DND-41 (cell line): ENCODE measurements at regions not wholly inside any gene's neighbourhood (a gene's known extent, or its start where the extent isn't known, plus 50 kb on each side); places are given as distances from the start of the nearest gene placed in this dataset.

ENCODE experiments used
- ATAC-seq: fragments of 200-7000 bp; cut with Tn5 transposase; 3 replicates; pipeline ENCODE4 v1.9.1; 2021; ENCODE audit warnings: low read depth; ENCODE audit not compliant: insufficient read depth
- DNase-seq: peaks from one replicate; pipeline ENCODE4 v3.0.0-alpha.2; 2020
- H2AFZ ChIP-seq: 2 replicates; pipeline ENCODE4 v1.6.0; 2012; ENCODE audit warnings: low read depth, low read length
- H3K27ac ChIP-seq: 2 replicates; pipeline ENCODE4 v1.5.1; 2012; ENCODE audit warnings: low read length, inconsistent platforms
- H3K27me3 ChIP-seq: fragments of 200-600 bp; sonication (generic); 2 replicates; pipeline ENCODE4 v1.6.0; 2012; ENCODE audit warnings: low read length, mild to moderate bottlenecking, inconsistent platforms; ENCODE audit not compliant: insufficient read depth, poor library complexity
- H3K36me3 ChIP-seq: 2 replicates; pipeline ENCODE4 v1.5.1; 2012; ENCODE audit warnings: low read length, inconsistent platforms; ENCODE audit not compliant: insufficient read depth
- H3K4me1 ChIP-seq: 2 replicates; pipeline ENCODE4 v1.5.1; 2012; ENCODE audit warnings: mild to moderate bottlenecking, low read length; ENCODE audit not compliant: insufficient read depth
- H3K4me2 ChIP-seq: 2 replicates; pipeline ENCODE4 v1.6.0; 2012; ENCODE audit warnings: mild to moderate bottlenecking, moderate library complexity, low read length, inconsistent platforms; ENCODE audit not compliant: insufficient read depth
- H3K4me3 ChIP-seq, 2 experiments: fragments of 200-600 bp in 1 of 2; shearing (Covaris generic) in 1 of 2; 2 replicates each; pipeline ENCODE4 v1.5.1; 2012 to 2016; ENCODE audit warnings: inconsistent platforms in 2 of 2, low read length in 2 of 2, mild to moderate bottlenecking in 2 of 2, low read depth in 1 of 2, moderate library complexity in 1 of 2
- H3K79me2 ChIP-seq: 2 replicates; pipeline ENCODE4 v1.6.0; 2012; ENCODE audit warnings: low read length, inconsistent platforms; ENCODE audit not compliant: insufficient read depth
- H3K9ac ChIP-seq: 2 replicates; pipeline ENCODE4 v1.6.0; 2012; ENCODE audit warnings: low read depth, mild to moderate bottlenecking, inconsistent platforms, low read length, moderate library complexity
- H3K9me3 ChIP-seq: 2 replicates; pipeline ENCODE4 v1.5.1; 2012; ENCODE audit warnings: low read length, moderate library complexity, mild to moderate bottlenecking, inconsistent platforms; ENCODE audit not compliant: insufficient read depth, severe bottlenecking
- H4K20me1 ChIP-seq: 2 replicates; pipeline ENCODE4 v1.6.0; 2012; ENCODE audit warnings: low read length; ENCODE audit not compliant: insufficient read depth
- CTCF ChIP-seq: IDR thresholded peaks from 2 replicates; pipeline ENCODE4 v1.5.1; 2012; ENCODE audit warnings: borderline replicate concordance, low read length, moderate library complexity, mild to moderate bottlenecking; ENCODE audit not compliant: poor library complexity, severe bottlenecking; ENCODE audit errors: extremely low read depth
- EZH2 ChIP-seq: IDR thresholded peaks from 3 replicates; pipeline ENCODE4 v1.6.1; 2012; ENCODE audit warnings: borderline replicate concordance, low read depth, mild to moderate bottlenecking, moderate library complexity, low read length, inconsistent platforms; ENCODE audit not compliant: severe bottlenecking

GRCh38 chr4:66662620-66663019 is 882.7 kb downstream of the CENPC start:
- Histone ChIP-seq H3K4me2 (no peak overlapping the region), H2AFZ (no peak overlapping the region), H3K4me3 (no peak overlapping the region), H4K20me1 (no peaks in the 10 kb centered on the region), H3K79me2 (no peaks in the 10 kb centered on the region), H3K9ac (no peak overlapping the region), H3K9me3 (no peaks in the 10 kb centered on the region), H3K4me1 (peaks cover 17% of the 10 kb centered on the region), H3K27me3 (no peaks in the 10 kb centered on the region), H3K27ac (no peak overlapping the region), H3K36me3 (no peaks in the 10 kb centered on the region)
- DNase-seq (no peak), ATAC-seq (no peak)
- TF ChIP-seq EZH2 (no peak), CTCF (no peak)

- Histone ChIP-seq H3K4me1 (no peaks in the 10 kb centered on the region), H4K20me1 (no peaks in the 10 kb centered on the region), H3K27me3 (no peaks in the 10 kb centered on the region), H2AFZ (no peak overlapping the region), H3K36me3 (no peaks in the 10 kb centered on the region), H3K9me3 (no peaks in the 10 kb centered on the region), H3K4me2 (no peak overlapping the region), H3K4me3 (no peak overlapping the region), H3K27ac (no peak overlapping the region), H3K79me2 (no peaks in the 10 kb centered on the region), H3K9ac (no peak overlapping the region)
- ATAC-seq = no peak
- TF ChIP-seq CTCF = no peak
- no peak for TF ChIP-seq EZH2
- DNase-seq = no peak
Measured at GRCh38 chr4:66658809-66659208, 886.5 kb downstream of the CENPC start.

- Histone ChIP-seq H3K4me2 (no peak overlapping the region), H3K79me2 (no peaks in the 10 kb centered on the region), H3K9ac (no peak overlapping the region), H2AFZ (no peak overlapping the region), H3K4me3 (no peak overlapping the region), H3K36me3 (no peaks in the 10 kb centered on the region), H3K27me3 (no peaks in the 10 kb centered on the region), H3K27ac (no peak overlapping the region), H3K4me1 (no peaks in the 10 kb centered on the region), H3K9me3 (peaks cover 11% of the 10 kb centered on the region), H4K20me1 (no peaks in the 10 kb centered on the region)
- DNase-seq = no peak
- no peak for ATAC-seq
- TF ChIP-seq CTCF (no peak), EZH2 (no peak)
Measured at GRCh38 chr4:66655505-66655904, 889.8 kb downstream of the CENPC start.

- H3K9ac ChIP-seq = no peak overlapping the region
- TF ChIP-seq EZH2 (no peak), CTCF (no peak)
- peaks cover 11% of the 10 kb centered on the region for H3K9me3 ChIP-seq
- no peaks in the 10 kb centered on the region for H3K79me2 ChIP-seq
- H3K4me3 ChIP-seq = no peak overlapping the region
- no peaks in the 10 kb centered on the region for H3K4me1 ChIP-seq
- no peak overlapping the region for H3K27ac ChIP-seq
- H3K36me3 ChIP-seq = no peaks in the 10 kb centered on the region
- no peaks in the 10 kb centered on the region for H4K20me1 ChIP-seq
- H3K27me3 ChIP-seq = no peaks in the 10 kb centered on the region
- DNase-seq = no peak
- no peak overlapping the region for H3K4me2 ChIP-seq
- no peak for ATAC-seq
- no peak overlapping the region for H2AFZ ChIP-seq
Measured at GRCh38 chr4:66653937-66654336, 891.4 kb downstream of the CENPC start.
